Parathyroid adenoma (tissue), 2 donors: ENCODE measurements at regions not wholly inside any gene's neighbourhood (a gene's known extent, or its start where the extent isn't known, plus 50 kb on each side); places are given as distances from the start of the nearest gene placed in this dataset.
"Not testable (repeated sequence)": the region's sequence is repeated elsewhere in the genome, so short reads cannot be mapped to it uniquely, and the experiment has no call there.

Source experiments
- H2AFZ ChIP-seq: fragments of 300-600 bp; sonication (generic); one replicate; pipeline ENCODE4 v1.7.0; 2017; ENCODE audit warnings: antibody characterized with exemption, mild to moderate bottlenecking
- H3K27ac ChIP-seq: fragments of 300-600 bp; sonication (generic); one replicate; pipeline ENCODE4 v1.7.0; 2017
- H3K27me3 ChIP-seq: fragments of 300-600 bp; sonication (generic); one replicate; pipeline ENCODE4 v1.7.0; 2017; ENCODE audit warnings: low read length; ENCODE audit not compliant: control insufficient read depth, insufficient read depth
- H3K36me3 ChIP-seq: fragments of 300-600 bp; sonication (generic); one replicate; pipeline ENCODE4 v1.7.0; 2017; ENCODE audit warnings: low read length; ENCODE audit not compliant: control insufficient read depth, insufficient read depth
- H3K4me1 ChIP-seq: fragments of 300-600 bp; sonication (generic); one replicate; pipeline ENCODE4 v1.7.0; 2017; ENCODE audit warnings: control low read depth
- H3K4me2 ChIP-seq: fragments of 300-600 bp; sonication (generic); one replicate; pipeline ENCODE4 v1.7.0; 2017; ENCODE audit warnings: low read length
- H3K4me3 ChIP-seq: fragments of 300-600 bp; sonication (generic); one replicate; pipeline ENCODE4 v1.7.0; 2017; ENCODE audit warnings: low read depth, low read length
- H3K79me2 ChIP-seq: fragments of 300-600 bp; sonication (generic); one replicate; pipeline ENCODE4 v1.7.0; 2017; ENCODE audit warnings: control low read depth
- H3K9ac ChIP-seq: fragments of 300-600 bp; sonication (generic); one replicate; pipeline ENCODE4 v1.7.0; 2017; ENCODE audit warnings: mild to moderate bottlenecking
- H3K9me3 ChIP-seq: fragments of 300-600 bp; sonication (generic); one replicate; pipeline ENCODE4 v1.7.0; 2017; ENCODE audit warnings: low read length; ENCODE audit not compliant: control insufficient read depth
- TF ChIP-seq, protein P1 (sequence below): fragments of 300-600 bp; sonication (generic); IDR thresholded peaks from one replicate; pipeline ENCODE4 v1.7.0; 2017; ENCODE audit warnings: antibody characterized with exemption, mild to moderate bottlenecking
- donor health status: primary hyperparathyroidism.

DNA sequence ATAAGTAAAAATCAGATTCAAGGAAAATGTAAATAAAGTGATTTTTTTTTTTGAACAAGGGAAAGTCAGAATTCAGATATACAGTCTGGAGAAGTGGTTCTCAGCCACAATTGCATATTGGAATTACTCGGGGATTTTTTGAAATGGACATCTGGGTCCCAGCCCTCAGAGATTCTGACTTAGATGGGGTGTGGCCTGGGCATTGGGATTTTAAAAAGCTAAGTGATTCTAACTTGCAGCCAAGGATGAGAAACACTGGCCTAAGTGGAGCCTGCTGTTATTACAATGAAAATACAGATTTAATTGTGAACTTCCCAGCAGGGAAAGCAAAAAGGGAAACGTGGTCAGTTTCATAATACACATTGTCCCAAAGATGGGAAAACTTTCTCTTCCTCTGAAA is 273.8 kb downstream of the TTC8 start:
- TF ChIP-seq, protein P1, sequence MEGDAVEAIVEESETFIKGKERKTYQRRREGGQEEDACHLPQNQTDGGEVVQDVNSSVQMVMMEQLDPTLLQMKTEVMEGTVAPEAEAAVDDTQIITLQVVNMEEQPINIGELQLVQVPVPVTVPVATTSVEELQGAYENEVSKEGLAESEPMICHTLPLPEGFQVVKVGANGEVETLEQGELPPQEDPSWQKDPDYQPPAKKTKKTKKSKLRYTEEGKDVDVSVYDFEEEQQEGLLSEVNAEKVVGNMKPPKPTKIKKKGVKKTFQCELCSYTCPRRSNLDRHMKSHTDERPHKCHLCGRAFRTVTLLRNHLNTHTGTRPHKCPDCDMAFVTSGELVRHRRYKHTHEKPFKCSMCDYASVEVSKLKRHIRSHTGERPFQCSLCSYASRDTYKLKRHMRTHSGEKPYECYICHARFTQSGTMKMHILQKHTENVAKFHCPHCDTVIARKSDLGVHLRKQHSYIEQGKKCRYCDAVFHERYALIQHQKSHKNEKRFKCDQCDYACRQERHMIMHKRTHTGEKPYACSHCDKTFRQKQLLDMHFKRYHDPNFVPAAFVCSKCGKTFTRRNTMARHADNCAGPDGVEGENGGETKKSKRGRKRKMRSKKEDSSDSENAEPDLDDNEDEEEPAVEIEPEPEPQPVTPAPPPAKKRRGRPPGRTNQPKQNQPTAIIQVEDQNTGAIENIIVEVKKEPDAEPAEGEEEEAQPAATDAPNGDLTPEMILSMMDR: no peak
- no peaks in the 10 kb centered on the region for H3K27me3 ChIP-seq

DNA sequence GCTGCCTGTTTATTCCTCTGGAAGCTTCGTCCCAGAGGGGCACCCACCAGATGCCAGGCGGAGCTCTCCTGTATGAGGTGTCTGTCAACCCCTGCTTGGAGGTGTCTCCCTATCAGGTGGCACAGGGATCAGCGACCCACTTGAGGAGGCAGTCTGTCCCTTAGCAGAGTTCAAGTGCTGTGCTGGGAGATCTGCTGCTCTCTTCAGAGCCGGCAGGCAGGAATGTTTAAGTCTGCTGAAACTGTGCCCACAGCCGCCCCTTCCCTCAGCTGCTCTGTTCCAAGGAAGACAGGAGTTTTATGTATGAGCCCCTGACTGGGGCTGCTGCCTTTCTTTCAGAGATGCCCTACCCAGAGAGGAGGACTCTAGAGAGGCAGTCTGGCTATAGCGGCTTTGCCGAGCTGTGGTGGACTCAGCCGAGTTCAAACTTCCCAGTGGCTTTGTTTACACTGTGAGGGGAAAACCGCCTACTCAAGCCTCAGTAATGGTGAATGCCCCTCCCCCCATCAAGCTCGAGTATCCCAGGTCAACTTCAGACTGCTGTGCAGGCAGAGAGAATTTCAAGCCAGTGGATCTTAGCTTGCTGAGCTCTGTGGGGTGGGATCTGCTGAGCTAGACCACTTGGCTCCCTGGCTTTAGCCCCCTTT is 279.8 kb downstream of the TTC8 start:
- not testable (repeated sequence) for H3K4me2 ChIP-seq, H3K9ac ChIP-seq, H3K27me3 ChIP-seq, H3K9me3 ChIP-seq, H3K79me2 ChIP-seq, H3K36me3 ChIP-seq, H2AFZ ChIP-seq, H3K27ac ChIP-seq, H3K4me3 ChIP-seq, H3K4me1 ChIP-seq

More for the DNA sequence above, 273.8 kb downstream of the TTC8 start:
- no peak overlapping the region for H3K27ac ChIP-seq
- H2AFZ ChIP-seq: no peak overlapping the region
- no peaks in the 10 kb centered on the region for H3K4me1 ChIP-seq
- no peak overlapping the region for H3K9ac ChIP-seq
- H3K9me3 ChIP-seq: no peaks in the 10 kb centered on the region
- no peak overlapping the region for H3K4me3 ChIP-seq
- no peak overlapping the region for H3K4me2 ChIP-seq
- no peaks in the 10 kb centered on the region for H3K79me2 ChIP-seq
- H3K36me3 ChIP-seq: no peaks in the 10 kb centered on the region

DNA sequence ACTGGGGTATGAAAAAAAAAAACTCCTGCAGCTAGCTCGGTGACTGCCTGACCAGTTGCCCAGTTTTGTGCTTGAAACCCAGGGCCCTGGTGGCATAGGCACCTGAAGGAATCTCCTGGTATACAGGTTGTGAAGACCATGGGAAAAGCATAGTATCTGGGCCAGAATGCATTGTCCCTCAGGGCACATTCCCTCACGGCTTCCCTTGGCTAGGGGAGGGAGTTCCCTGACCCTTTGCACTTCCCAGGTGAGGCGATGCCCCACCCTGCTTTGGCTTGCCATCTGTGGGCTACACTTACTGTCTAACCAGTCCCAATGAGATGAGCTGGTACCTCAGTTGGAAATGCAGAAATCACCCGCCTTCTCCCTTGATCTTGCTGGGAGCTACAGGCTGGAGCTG is 280.4 kb downstream of the TTC8 start:
- H3K79me2 ChIP-seq, H3K27me3 ChIP-seq, H3K4me3 ChIP-seq, H2AFZ ChIP-seq, H3K27ac ChIP-seq, H3K4me2 ChIP-seq, H3K36me3 ChIP-seq, H3K4me1 ChIP-seq, H3K9me3 ChIP-seq, H3K9ac ChIP-seq: not testable (repeated sequence)
